NCI-H460 (cell line): ENCODE measurements at regions not wholly inside any gene's neighbourhood (a gene's known extent, or its start where the extent isn't known, plus 50 kb on each side); places are given as distances from the start of the nearest gene placed in this dataset.
"Not testable (repeated sequence)": the region's sequence is repeated elsewhere in the genome, so short reads cannot be mapped to it uniquely, and the experiment has no call there.

Experiments used
- DNase-seq: peaks from one replicate; pipeline ENCODE4 v3.0.0-alpha.2; 2016; ENCODE audit warnings: low read depth; ENCODE audit errors: extremely low read depth

DNA sequence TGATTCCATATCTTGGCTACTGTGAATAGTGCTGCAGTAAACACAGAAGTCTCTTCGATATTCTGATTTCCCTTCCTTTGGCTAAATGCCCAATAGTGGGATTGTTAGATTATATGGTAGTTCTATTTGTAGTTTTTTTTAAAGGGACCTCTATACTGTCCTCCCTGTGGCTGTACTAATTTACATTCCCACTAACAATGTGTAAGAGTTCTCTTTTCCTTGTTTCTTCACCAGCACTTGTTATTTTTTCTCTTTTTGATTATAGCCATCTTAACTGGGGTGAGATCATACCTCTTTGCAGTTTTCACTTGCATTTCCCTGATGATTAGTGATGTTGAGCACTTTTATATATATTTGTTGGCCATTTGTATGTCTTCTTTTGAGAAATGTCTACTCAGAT is 102.0 kb downstream of the CARTPT start:
- DNase-seq = no peak

DNA sequence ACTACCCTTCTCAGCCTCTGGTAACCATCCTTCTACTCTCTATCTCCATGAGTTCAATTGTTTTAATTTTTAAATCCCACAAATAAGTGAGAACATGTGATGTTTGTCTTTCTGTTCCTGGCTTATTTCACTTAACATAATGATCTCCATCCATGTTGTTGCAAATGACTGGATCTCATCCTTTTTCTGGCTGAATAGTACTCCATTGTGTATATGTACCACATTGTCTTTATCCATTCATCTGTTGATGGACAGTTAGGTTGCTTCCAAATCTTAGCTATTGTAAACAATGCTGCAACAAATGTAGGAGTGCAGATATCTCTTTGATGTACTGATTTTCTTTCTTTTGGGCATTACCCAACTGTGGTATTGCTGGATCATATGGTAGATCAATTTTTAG is 103.0 kb downstream of the CARTPT start:
- not testable (repeated sequence) for DNase-seq

DNA sequence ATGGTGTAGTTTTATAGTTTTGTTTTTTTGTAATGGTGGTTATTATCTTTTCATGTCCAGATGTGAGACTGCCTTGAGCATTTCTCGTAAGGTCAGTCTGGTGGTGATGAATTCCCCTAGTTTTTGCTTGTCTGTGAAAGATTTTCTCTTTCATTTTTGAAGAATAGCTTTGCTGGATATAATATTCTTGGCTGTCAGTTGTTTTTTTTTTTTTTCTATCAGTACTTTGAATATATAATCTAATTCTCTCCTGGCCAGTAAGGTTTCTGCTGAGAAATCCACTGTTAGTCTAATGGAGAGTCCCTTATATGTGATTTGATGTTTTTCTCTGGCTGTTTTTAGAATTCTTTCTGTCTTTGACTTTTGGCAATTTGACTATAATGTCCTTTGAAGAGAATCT is 106.9 kb downstream of the CARTPT start:
- no peak for DNase-seq

DNA sequence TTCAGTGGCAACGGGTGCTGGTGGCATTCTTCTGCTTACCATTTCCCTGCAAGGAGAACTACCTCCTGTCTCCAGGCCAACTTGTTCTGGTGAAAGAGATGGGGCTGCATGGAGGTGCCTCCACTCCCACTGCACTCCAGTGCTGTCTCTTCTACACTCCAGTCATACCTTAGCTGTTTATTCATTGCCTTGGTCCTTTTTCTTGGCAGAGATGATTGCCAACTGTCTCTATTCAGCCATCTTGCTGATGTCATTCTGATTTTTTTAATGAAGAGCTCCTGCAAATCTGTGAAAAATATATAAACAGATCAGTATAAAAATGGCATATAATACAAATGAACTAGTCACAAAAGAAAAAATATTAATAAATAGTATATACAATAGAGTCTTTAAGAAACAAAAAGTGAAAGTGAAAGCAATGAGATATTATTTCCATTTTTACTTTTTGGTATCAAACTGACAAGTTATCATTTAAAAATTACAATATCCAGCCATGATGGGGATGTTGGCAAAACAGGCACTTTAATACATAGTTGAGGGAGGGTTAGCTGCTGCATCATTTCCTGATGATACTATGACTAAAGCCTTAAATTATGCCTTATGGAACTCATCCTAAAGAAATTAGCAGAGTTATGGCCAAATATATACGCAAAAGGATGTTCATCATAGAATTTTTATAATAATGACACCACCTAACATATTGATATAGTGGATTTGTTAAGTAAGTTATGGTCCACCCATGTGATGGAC is 109.4 kb downstream of the CARTPT start:
- DNase-seq = no peak

DNA sequence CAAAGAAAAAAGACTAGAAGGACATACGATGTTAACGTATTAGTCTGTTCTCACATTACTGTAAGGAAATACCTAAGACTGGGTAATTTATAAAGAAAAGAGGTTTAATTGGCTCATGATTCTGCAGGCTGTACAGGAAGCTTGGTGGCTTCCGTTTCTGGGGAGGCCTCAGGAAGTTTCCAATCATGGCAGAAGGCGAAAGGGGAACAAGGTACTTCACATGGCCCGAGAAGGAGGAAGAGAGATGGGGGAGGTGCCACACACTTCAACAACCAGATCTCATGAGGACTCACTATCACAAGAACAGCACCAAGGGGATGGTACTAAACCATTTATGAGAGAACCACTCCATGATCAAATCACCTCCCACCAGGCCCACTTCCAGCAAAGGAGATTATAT is 110.1 kb downstream of the CARTPT start:
- DNase-seq = no peak

DNA sequence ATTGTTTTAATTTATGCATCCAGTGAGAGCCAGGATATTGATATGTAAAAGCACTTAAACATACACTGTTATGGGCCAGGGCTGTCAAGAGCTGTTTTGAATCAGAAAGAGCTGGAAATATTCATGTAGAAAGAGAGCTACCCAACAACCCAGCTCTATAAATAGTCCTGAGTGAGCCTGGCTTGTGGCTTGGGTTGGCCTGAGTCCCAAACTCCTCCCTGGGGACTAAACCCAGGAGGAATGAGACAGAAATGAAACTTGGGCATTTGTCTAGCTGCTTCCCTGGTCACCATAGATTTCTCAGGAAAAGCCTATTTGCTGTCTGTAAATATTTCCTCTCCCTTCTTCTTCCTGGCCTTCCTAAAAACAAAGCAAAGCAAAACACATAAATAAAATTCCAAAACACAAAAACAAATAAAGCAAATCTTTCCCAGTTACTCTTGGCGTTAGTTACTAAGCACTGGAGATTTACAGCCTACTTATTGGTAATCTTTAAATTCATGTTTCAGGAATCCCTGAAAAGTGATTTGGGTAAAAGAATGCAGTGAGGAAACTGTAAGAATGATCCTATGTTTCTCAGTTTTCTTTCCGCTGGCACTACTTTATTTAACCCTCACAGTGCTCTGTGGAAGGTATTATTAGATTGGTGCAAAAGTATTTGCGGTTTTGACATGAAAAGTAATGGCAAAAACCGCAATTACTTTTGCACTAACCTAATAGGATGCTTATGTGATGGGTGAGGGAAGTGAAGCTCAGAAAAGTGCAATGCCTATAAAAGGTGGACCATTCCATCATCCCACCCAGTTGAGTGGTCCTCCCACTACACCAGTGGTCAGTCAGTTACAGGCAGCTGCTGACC is 111.8 kb downstream of the CARTPT start:
- peak; percentile 19 for DNase-seq

DNA sequence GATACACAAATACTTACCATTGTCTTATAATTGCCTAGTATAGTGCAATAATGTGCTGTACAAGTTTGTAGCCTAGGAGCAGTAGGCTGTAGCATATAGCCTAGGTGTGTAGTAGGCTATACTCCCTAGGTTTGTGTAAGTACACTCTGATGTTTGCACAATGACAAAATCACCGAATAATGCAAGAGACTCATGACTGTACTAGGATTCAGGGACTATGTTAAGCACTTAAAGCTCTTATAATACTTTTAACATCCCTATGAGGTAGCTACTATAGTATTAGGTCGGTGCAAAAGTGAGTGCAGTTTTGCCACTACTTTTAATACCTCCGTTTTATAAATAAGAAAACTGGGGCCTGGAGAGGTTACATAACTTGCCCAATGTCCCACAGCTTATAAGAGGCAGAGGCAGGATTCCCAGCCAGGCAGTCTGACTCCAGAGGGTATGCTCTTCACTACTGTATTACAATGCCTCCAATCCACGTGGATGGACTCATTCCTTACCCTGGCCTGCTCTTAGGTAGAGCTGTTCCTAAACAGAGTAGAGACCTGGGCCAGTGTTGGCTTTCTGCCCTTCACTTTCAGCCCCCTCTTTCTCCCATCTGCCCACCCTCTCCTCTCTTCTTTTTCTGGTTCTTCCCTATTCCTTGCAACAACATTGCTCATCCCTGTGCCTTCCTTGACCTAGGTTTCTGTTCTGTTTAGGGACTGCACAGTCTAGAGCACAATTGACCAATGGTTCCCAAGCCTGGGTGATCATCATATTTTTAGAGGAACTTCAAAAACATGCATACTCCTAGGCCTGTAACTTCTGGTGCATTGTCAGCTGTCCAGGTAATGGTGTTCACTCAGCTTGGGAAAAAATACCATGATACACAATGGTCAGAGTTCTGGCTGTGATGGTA is 114.0 kb downstream of the CARTPT start:
- DNase-seq = no peak

DNA sequence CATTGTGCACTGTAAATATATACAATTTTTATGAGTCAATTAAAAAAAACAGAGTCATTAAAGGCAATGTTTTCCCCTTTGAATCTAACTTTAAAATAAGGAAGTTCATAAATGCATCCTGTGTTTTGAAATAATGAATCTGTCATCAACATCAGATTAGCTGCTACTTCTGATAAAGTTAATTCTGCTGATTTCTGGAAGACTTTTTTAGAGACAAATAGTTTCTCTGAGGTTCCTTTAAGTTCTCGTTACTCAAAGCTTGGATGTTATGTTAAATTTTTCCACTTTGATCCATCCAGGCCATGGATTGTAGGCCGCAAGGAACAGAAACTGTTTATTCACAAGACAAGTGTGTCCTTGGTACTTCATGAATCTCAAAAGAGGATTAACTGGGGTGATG is 115.5 kb downstream of the CARTPT start:
- DNase-seq = no peak

DNA sequence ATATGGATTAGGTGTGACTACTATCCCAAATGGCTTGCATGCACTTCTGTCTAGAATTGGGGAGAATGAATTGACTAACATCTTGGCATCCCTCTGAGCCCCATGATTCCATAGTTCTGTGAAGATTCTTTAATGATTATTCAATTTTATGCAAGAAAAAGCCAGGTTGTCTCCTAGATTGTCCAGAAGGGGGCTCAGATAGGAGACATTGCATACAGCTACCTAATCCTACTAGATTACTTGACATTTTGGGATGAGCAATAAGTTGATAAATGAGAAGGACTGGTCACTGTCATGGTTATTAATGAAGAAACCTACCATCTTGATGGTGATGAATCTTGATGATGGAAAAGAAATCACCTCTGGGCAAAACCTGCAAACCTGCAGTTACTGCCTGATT is 117.0 kb downstream of the CARTPT start:
- no peak for DNase-seq

DNA sequence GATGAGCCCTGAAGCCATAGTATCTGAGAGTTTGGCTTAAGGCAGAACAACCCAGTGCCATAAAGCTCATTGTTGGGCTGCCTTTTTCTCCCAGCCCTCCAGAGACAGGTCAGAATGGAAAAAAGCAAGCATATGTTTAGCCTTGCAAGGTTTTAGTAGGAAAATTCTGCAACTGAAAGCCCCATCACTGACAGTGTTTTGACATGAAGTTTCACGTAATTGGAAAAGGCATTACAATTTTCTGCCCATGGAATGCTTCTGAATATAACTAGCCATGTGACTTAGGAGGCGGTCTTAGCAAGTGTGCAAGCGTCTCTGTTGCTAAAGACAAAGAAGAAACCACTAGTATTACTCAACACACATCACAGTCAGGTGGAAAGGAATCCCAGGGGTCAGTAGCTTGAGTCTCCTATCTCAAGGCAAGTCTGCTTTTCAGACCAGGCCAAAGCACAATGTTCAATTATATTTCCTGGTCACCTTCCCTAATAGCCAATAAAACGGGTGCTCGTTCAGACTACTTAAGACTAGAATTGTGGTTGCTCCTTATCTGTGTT is 117.6 kb downstream of the CARTPT start:
- DNase-seq = no peak

DNA sequence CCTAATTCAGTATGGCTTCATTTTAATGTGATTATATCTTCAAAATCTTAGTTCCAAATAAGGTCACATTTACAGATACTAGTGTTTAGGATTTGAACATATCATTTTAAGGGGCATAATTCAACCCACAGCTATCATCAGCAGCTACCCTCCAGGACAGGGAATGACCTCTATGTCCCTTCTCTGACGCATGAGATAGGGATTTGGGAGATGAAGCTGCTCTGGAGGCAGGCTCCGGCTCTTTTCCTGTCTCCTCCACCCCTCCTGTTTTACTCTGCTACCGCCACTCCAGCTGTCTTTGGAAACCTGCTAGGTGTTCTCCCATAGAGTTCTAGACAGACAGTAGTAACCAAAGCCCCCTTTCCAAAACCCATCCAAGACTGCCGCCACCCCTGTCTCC is 119.2 kb downstream of the CARTPT start:
- DNase-seq = no peak

DNA sequence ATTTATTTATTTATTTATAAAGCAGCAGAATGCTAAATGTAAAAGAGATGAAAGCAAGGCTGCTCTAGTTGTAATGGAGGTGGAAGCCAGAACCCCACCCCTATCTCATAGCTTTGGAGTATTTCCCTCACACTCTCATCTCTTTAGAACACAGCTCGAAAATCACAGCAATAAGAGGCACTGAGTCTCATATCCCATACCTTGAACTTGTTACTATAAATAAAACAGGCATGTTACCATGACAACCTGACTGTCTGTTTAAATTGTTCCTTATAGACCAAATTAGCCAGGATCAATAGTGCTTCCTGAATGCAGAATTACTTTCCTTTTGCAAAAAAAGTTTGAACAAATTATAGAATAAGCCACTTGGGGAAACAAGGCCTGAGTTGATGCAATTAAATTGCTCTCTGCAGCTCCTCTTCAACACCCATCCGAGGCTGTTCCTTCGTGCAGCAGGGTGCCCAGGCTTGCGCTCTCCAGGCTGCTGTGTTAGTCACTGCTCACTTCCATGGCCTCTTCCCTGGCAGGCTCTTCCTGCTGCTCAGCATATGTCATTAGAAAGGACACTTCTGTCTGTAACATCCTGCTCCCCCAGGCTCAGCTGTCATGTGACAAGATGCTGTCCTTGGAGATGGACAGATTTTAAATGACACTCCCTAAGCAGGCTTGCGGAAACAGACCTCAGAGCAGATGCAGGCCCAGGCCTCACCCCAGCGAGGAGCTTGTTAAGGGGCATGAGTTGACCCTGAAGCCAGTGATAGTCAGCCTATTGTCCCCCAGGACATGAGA is 120.2 kb downstream of the CARTPT start:
- no peak for DNase-seq

DNA sequence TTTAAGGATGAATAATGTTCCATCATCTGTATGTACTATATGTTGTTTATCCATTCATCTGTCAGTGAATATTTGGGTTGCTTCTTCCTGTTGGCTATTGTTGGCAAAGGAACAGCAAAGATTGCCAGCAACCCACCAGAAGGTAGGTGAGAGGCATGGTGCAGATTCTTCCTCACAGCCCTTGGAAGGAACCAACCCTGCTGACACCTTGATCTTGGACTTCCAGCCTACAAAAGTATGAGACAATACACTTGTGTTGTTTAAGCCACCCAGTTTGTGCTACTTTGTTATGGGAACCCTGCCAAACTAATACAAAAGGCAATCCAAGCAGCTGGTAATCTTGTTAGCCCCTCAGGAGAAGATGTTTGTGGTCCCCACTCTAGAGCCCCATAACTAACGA is 122.0 kb downstream of the CARTPT start:
- DNase-seq = no peak

DNA sequence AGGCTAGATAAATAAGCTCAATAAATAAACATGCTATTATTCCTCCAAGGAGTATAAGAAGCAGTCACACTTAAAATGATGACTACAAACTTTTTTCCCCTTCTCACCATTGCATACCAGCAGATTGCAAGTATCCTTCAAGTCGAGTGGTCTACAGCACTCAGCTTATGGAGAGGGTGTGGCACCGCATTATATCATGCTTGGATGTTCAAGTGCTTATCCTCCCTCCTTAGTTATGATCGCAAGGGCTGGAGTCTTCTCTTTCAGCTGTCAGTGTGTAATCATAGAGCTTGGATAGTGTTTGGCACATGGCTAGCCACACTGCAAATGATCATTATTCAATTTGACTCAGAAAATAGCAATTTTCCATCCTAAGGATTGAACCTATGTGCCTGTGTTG is 124.0 kb downstream of the CARTPT start:
- no peak for DNase-seq

DNA sequence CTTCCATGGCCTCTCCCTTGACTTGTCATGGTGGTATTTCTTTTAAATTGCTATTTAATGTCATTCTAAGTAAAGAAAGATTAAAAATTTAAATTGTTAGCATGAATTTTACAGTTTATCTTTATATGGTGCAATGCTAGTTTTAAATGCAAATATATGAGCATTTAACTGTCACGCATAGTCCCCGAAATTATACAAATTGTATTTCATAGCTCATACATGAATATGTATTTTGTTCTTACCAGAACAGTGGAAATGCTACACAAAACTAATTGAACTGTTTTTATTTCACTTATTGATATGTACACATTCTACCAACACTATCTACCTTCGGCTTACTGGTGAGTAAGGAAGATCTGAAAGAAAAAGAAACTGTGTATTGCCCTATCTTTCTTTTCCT is 125.8 kb downstream of the CARTPT start:
- no peak for DNase-seq

DNA sequence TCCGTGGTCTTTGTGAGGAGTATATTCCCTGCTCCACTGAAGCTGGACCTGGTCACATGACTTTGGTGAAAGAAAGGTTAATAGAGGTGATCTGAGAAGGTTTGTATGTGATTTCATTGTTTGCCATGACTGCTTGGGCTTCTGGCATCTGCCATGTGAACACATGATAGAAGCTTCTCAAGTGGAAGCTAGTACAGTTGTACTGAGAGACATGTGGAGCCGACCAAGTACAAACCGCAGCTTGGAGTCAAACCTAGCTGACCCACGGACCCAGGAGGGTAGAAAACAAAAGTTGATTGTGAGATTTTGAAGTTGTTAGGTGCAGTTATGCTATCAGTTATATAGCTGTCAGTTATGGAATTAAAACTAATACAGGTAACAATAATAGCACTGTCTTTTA is 140.4 kb downstream of the CARTPT start:
- DNase-seq = no peak

DNA sequence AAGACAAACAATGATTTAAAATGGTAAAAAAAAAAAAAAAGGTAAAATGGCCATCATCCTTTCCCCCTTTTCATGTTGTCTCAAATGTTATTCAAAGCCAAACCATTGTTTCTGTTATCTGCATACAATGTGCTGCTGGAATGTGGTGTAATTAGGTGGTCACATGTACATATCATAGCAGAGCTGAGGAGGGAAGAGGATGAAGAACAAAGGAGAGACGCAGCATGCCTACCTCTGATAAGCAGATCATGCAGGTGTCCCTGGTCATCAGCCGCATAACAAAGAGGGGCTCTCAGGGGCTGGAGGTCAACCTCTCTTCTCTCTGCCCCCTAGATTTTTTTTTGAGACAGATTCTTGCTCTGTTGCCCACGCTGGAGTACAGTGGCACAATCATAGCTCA is 141.0 kb downstream of the CARTPT start:
- DNase-seq = no peak

DNA sequence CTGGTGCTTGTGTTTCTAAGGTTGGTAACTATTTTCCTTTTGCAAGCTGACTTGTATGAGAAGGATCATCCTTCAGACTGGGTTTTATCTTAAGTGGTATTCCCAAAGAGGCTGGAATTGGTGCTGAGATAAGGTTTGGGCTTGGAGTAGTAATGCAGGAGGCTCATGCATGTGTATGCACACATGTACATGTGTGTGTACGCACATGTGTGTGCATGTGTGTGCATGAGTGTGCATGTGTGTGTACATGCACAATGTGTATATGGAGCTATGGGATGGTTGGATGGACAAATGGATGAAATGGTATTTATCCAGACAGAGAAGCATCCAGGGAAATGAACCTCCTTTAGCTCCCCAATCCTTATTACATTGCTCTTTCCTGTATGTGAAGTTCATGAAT is 142.6 kb downstream of the CARTPT start:
- no peak for DNase-seq

DNA sequence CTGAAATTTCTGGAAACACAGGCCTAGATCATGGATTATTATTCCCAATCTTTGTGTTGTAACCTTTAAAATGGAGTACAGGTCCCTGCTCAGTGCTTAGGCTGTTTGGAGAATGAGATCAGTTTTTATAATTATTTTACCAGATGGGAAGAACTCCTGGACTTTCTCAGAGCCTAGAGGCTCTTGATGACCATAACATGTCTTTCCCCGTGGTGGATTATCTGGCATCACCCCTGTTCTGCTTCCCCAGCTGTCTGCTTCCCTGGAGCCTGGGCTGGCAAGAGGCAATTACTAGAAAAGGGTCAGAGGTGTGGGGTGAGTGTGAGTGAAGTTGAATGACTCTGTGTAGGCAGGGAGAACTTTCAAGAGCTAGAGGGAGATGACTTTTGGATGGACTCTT is 143.0 kb downstream of the CARTPT start:
- DNase-seq = no peak

DNA sequence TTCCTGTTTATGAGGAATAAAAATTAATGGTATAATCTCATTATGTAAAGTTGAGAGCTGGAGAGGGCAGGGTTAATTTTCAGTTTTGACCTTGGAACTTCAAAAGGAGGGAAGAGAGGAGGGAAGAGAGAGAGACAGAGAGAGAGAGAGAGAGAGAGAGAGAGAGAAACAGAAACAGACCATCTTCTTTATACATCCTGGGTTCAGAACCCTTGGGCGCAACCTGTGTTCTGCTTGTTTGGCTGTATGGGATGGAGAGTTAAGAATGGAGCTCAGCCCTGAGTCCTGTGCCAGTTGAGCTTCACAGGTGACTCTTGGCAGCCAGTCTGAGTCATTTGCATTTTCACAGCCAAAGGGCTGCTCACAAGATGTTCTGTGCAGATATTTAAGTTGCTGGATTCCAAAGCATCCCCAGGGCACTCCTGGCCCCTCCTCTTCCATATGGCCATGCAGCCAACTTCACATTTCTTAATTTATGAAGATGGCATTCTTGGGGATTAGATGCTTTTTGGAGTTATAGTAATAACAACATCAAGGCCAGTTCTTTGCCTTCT is 143.5 kb downstream of the CARTPT start:
- no peak for DNase-seq
